LNCAP (cell line): ENCODE measurements at regions not wholly inside any gene's neighbourhood (a gene's known extent, or its start where the extent isn't known, plus 50 kb on each side); places are given as distances from the start of the nearest gene placed in this dataset.

Experiments used
- TF ChIP-seq, protein P1 (sequence below): fragments of 450-650 bp; IDR thresholded peaks from 2 replicates; pipeline ENCODE4 v1.5.1; 2017; ENCODE audit warnings: mild to moderate bottlenecking

DNA sequence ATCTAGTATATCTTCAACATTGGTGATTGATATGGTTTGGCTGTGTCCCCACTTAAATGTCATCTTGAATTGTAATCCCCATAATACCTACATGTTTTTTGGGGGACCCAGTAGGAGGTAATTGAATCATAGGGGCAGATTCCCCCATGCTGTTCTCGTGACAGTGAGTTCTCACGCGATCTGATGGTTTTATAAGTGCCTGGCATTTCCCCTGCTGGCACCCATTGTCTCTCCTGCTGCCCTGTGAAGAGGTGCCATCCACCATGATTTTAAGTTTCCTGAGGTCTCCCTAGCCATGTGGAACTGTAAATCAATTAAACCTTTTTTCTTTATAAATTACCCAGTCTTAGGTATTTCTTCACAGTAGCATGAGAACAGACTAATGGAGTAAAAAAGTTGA, 1094.6 kb downstream of the ROBO2 start:
- TF ChIP-seq, protein P1, sequence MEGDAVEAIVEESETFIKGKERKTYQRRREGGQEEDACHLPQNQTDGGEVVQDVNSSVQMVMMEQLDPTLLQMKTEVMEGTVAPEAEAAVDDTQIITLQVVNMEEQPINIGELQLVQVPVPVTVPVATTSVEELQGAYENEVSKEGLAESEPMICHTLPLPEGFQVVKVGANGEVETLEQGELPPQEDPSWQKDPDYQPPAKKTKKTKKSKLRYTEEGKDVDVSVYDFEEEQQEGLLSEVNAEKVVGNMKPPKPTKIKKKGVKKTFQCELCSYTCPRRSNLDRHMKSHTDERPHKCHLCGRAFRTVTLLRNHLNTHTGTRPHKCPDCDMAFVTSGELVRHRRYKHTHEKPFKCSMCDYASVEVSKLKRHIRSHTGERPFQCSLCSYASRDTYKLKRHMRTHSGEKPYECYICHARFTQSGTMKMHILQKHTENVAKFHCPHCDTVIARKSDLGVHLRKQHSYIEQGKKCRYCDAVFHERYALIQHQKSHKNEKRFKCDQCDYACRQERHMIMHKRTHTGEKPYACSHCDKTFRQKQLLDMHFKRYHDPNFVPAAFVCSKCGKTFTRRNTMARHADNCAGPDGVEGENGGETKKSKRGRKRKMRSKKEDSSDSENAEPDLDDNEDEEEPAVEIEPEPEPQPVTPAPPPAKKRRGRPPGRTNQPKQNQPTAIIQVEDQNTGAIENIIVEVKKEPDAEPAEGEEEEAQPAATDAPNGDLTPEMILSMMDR: no peak

- TF ChIP-seq, protein P1: no peak
Observed at GRCh38 chr3:78139166-78139565, 1099.3 kb downstream of the ROBO2 start.

GRCh38 chr3:78140274-78140673, 1100.4 kb downstream of the ROBO2 start:
- TF ChIP-seq, protein P1: no peak

DNA sequence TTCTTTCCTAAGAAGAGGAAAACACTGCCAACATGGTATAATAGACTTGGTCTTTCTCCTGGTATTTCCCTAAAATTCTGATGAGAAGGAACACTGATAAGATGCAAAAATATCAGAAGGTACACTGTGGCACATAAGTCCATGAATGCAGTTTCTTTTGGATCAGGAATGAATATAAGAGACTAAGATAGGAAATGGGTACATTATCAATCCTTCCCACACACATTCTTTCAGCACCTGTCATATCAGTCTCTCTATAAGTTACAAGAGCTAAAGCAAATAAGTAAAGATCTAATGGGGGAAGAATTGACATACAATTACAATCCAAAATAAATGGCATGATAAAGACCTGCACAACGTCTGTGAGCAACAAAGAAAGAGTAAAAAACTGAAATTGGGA, 1101.0 kb downstream of the ROBO2 start:
- TF ChIP-seq, protein P1: no peak

DNA sequence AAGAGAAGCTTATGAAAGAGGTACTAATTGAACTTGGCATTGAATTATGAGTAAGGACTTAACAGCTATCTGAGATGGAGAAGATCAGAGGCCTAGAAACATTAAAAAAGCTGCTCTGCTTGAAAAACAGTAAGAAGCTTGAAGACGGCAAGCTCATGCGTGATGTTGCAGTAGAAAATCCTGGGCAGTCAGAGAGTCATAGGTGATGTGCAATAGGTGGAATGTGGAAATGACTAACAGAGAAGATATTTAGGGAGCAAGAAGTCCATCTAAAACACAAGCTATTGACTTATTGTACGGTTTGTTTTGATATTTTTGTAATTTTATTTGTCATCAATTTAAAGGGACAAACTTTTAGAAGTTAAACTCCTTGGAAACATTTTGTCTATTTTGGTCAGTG, 1101.4 kb downstream of the ROBO2 start:
- TF ChIP-seq, protein P1: no peak

- TF ChIP-seq, protein P1: no peak
Observed at GRCh38 chr3:78143000-78143399, 1103.1 kb downstream of the ROBO2 start.

- TF ChIP-seq, protein P1: no peak
Observed at GRCh38 chr3:78148986-78149717, 1109.3 kb downstream of the ROBO2 start.

GRCh38 chr3:78153973-78154372, 1114.1 kb downstream of the ROBO2 start:
- TF ChIP-seq, protein P1: no peak
